GM20000 (cell line): ENCODE measurements at regions not wholly inside any gene's neighbourhood (a gene's known extent, or its start where the extent isn't known, plus 50 kb on each side); places are given as distances from the start of the nearest gene placed in this dataset.

ENCODE experiments used
- DNase-seq: peaks from one replicate; pipeline ENCODE4 v3.0.0; 2012; ENCODE audit warnings: low spot score
- CTCF ChIP-seq: IDR thresholded peaks from 2 replicates; pipeline ENCODE4 v1.5.1; 2012; ENCODE audit warnings: mild to moderate bottlenecking, control low read depth; ENCODE audit errors: extremely low read depth, missing control alignments

GRCh38 chr10:43968076-43968475, 319.4 kb upstream of the ZNF32 start:
- TF ChIP-seq CTCF, result no peak
- DNase-seq, result no peak

GRCh38 chr10:43966571-43966965, 317.9 kb upstream of the ZNF32 start:
- TF ChIP-seq CTCF, result no peak
- no peak for DNase-seq

DNA sequence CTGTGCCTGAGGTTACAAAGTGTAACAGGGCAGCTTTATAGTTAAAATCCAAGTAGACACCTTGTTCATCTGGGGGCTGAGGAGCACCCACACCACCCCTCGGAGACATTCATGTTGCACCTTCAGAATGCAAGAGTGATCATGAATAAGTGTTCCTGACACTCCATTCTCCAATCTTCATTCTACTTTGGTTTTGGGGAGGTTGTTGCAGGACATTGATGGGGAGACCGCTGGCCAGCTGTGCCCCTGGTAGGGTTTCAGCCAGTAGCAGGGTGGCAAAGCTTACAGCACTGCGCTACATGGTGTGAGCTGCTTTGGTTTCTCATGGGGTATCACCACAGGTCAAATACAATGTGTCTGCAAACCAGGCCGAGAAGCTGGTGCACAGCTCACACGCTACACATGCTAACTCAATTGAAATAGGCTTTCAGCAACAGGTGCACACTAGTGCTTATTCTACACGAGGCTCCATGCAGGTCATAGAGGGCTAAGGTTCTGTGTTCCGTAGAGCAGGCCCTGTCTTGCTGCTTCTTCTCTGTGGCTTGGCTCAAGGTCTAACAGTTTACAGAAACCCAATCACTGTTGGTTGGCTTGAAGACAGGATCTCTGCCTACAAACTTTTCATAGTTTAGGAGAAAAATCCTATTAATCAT, 317.4 kb upstream of the ZNF32 start:
- no peak for DNase-seq

DNA sequence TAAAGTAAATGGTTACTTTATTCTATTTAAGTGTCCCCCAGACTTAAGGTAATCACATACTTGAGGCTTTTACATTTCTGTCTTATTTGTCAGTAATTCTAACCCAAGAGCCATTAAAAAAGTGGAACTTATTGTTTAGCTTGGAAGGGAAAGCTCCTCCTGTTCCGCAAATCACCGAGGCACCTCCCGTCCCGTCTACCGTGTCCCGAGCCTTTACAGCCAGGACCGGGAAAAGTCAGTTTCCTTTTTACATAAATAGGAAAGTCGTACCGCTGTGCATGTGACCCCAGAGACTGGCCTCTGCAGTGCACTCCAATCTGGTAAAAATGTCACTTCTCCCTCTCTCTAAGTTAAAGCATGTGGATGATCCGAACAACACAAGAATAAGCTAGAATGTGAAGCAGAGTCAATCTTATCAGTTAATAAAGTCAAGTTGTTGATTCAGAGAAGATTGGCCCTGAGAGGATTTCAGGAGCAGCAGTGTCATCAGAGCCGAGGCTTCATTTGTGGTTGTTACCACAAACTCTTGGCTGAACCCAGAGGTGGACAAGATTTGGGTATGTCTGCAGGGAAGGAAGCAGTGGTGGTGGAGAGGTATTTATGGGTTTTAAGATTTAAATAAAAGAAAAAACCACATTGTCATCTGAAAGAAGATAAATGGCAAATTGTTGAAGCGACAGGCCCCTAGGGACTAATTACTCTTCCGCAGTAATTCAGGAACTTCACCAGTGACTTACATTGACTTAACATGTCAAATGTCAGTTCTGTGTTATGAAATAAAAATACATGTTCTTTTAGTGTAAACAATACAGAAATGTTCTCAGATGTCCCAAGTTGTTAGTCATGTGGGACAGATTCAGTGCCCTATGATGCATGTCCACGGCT, 316.6 kb upstream of the ZNF32 start:
- no peak for DNase-seq
- no peak for TF ChIP-seq CTCF

More for the DNA sequence above, 317.4 kb upstream of the ZNF32 start:
- TF ChIP-seq CTCF, result no peak

GRCh38 chr10:43964486-43964885, 315.8 kb upstream of the ZNF32 start:
- DNase-seq, result no peak
- TF ChIP-seq CTCF, result no peak

GRCh38 chr10:43963793-43964425, 315.2 kb upstream of the ZNF32 start:
- TF ChIP-seq CTCF, result no peak
- no peak for DNase-seq

DNA sequence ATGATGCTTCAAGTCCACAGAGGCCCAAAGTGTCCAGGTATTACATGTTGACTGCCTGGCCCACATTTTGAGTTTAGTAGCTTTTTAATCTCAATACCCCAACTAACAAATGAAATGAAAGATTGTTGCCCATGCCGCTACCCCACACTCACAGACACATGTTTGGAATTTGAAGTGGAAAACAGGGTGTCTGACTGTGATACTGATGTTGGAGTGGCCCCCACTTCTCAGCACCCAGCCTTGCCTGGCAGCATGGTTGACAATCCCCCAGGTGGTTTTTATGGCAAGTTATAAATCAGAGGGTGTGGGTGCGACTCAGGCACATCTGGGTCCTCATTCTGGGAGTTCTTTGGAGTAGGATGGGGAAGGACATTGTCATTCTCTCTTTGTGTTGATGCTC, 314.7 kb upstream of the ZNF32 start:
- TF ChIP-seq CTCF, result no peak
- no peak for DNase-seq
